PC-9 (cell line): ENCODE measurements at regions not wholly inside any gene's neighbourhood (a gene's known extent, or its start where the extent isn't known, plus 50 kb on each side); places are given as distances from the start of the nearest gene placed in this dataset.

Experiments used
- EZH2 ChIP-seq: fragments of 200-600 bp; sonication (generic); IDR thresholded peaks from 2 replicates; pipeline ENCODE4 v1.8.0; 2017; ENCODE audit warnings: antibody characterized with exemption, low read depth
- TF ChIP-seq, protein P1 (sequence below): fragments of 200-600 bp; sonication (generic); conservative IDR thresholded peaks from 2 replicates; pipeline ENCODE4 v1.6.1; 2017; ENCODE audit warnings: mixed run types, antibody characterized with exemption, mild to moderate bottlenecking, moderate library complexity

GRCh38 chr22:48834404-48834803 lies 993.3 kb downstream of the BRD1 start:
- TF ChIP-seq, protein P1, sequence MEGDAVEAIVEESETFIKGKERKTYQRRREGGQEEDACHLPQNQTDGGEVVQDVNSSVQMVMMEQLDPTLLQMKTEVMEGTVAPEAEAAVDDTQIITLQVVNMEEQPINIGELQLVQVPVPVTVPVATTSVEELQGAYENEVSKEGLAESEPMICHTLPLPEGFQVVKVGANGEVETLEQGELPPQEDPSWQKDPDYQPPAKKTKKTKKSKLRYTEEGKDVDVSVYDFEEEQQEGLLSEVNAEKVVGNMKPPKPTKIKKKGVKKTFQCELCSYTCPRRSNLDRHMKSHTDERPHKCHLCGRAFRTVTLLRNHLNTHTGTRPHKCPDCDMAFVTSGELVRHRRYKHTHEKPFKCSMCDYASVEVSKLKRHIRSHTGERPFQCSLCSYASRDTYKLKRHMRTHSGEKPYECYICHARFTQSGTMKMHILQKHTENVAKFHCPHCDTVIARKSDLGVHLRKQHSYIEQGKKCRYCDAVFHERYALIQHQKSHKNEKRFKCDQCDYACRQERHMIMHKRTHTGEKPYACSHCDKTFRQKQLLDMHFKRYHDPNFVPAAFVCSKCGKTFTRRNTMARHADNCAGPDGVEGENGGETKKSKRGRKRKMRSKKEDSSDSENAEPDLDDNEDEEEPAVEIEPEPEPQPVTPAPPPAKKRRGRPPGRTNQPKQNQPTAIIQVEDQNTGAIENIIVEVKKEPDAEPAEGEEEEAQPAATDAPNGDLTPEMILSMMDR, result no peak
- no peak for TF ChIP-seq EZH2
